D721Med (cell line): ENCODE measurements at regions not wholly inside any gene's neighbourhood (a gene's known extent, or its start where the extent isn't known, plus 50 kb on each side); places are given as distances from the start of the nearest gene placed in this dataset.

ENCODE experiments used
- DNase-seq: peaks from one replicate; pipeline ENCODE4 v3.0.0; 2011; ENCODE audit warnings: low spot score; ENCODE audit not compliant: insufficient read length
- FAIRE-seq: peaks from 2 replicates; lab custom pipeline; 2011; peaks lifted over from hg19 to GRCh38; lab: Jason Lieb, UNC
- TF ChIP-seq, protein P1 (sequence below): IDR thresholded peaks from 2 replicates; pipeline ENCODE4 v1.5.1; 2012; ENCODE audit warnings: mild to moderate bottlenecking, control low read depth; ENCODE audit not compliant: insufficient read depth; ENCODE audit errors: missing control alignments

DNA sequence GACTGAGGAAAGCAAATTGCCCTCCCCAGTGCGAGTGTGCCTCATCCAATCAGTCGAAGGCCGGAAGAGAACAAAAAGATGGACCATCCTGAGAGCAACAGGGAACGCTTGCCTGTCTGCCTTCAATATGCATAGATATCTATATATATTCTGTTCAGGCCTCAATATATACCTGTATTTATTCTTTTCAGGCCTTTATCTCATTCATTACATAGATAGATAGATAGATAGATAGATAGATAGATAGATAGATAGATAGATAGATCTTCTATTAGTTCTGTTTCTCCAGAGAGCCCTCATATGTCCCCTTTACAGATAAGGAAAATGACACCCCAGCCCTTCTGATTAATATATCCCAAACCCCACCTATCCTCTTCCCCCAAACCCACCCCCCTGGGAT lies 55.1 kb upstream of the LMO2 start:
- FAIRE-seq (no peak), DNase-seq (no peak)
- TF ChIP-seq, protein P1, sequence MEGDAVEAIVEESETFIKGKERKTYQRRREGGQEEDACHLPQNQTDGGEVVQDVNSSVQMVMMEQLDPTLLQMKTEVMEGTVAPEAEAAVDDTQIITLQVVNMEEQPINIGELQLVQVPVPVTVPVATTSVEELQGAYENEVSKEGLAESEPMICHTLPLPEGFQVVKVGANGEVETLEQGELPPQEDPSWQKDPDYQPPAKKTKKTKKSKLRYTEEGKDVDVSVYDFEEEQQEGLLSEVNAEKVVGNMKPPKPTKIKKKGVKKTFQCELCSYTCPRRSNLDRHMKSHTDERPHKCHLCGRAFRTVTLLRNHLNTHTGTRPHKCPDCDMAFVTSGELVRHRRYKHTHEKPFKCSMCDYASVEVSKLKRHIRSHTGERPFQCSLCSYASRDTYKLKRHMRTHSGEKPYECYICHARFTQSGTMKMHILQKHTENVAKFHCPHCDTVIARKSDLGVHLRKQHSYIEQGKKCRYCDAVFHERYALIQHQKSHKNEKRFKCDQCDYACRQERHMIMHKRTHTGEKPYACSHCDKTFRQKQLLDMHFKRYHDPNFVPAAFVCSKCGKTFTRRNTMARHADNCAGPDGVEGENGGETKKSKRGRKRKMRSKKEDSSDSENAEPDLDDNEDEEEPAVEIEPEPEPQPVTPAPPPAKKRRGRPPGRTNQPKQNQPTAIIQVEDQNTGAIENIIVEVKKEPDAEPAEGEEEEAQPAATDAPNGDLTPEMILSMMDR, result no peak

DNA sequence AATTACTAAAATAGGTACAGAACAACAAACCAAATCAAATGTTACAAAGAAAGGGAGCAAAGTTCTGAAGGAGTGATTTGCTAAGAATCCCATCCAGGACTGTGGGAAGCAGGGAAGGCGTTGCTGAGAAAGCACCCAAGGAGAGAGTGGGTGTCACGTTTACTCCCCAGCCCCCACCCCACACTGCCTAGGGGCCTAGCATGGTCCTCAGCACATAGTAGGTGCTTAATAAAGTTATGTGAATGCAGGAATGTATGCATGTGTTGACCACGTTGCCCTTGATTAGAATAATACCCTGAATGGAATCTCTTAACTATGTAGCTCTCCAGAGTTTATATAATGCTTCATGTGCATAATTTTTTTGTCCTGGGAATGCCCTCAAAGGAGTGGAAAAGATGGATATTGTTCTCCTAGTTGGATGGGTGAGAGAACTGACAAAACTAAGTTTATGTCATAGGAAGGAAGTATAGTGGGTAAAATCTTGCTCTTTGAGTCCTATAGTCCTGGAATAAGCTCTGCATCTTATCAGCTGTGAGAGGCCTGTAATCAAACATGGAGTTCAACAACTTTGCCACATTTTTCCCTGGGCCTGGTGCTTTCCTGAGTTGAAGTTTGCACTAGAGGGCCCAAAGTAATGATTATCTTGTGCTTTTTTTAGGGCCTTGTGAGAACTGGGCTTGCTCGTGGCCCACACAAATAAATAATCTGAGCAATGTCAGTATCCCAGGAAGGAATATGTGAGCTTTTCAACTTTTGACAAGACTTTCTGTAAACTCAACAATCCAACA lies 53.8 kb upstream of the LMO2 start:
- TF ChIP-seq, protein P1, result no peak
- no peak for FAIRE-seq

DNA sequence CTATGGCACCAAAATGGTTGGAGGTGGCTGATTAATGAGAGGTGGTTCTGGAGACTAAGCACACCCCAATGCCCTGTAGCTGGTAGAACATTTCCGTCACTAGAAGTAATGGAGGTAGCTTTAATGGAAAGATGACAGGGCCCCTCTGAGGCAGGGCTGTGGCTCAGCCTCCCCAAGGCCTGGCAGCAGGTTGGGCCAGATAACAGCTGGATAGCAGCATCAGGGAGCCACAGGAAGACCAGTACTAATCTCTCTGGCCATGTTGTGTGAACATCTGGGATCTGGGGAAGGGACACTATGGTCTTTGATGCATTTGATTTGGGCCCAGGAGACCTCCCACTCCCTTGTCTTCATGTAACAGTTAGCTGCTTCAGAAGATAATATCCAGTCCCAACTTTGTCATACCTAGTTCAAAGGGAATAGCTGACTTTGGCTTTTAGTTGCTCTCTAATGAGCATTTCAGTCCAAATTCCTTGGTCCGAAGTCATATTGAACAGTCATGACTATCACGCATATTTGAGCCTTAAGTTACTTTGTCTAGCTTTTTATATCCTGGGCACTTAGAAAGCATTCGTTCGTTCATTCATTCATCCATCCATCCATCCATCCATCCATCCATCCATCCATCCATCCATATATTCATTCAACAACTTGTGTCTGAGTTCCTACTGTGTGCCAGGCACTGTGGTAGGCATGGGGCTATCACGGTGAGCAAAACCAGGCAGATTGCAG lies 53.0 kb upstream of the LMO2 start:
- DNase-seq (no peak), FAIRE-seq (no peak)
- TF ChIP-seq, protein P1, result no peak

More for the DNA sequence above, 53.8 kb upstream of the LMO2 start:
- DNase-seq, result no peak

DNA sequence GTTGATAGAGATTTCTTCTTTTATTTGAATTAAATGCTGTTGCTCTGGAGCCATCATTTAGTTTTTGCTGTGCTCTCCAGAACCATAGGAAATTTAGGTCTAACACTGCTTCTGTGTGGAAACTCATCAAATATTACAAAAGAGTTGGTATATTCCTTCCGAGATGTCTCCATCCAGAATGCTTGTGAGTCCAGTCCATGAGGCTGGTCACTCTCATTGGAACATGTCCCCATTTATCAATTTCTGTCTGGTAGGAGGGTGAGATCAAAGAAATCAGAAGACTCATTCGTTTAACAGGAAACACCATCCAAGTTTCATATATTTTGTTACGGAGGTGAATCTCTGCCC lies 52.4 kb upstream of the LMO2 start:
- no peak for FAIRE-seq
- TF ChIP-seq, protein P1, result no peak

DNA sequence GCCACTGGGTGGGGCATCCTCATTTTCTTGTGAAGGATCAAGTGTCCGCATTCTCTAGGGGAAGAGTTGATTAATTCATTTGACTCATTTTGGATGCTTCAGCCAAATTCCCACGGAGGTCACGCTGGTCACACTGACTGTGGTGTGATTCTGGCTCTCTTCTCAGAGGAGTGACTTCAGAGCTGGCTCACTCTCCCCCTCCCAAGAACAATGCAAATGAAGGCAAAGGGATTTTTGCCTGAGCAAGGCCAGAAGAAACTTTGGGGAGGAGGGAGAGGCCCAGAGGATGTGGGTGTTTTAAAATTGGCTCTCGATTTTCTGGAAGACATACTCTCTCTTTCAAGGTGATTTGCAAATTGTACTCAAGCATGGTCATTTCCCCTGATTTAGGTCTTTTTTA lies 51.1 kb upstream of the LMO2 start:
- TF ChIP-seq, protein P1, result no peak
- FAIRE-seq, result no peak
- DNase-seq, result no peak

More for the DNA sequence above, 52.4 kb upstream of the LMO2 start:
- DNase-seq, result no peak

DNA sequence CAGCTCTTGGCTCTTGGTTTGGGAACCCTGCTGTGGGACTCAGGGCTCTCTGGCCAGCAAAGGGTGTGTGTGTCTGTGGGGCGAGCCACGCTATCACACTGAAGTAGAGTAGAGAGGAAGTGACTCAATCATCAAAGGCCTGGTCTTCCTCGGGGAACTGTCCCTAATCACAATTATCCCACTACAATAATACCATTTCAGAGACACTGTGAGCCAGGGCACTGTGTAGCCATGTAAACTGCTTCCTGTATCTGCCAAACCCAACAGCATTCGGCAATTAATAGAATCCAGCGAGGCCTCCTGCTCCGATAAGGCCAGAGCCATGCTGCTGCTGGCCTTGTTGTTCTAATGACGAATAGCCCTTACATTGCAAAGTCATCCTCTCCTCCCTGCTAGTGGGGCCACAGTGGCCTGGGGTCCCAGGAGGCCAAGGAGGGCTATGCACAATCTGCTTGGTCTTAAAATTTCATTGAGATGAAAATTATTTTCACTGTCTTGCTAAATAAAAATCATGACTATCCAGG lies 49.8 kb upstream of the LMO2 start:
- TF ChIP-seq, protein P1, result no peak
- FAIRE-seq, result no peak
- no peak for DNase-seq
